Trophoblast cell (in vitro differentiated cells and primary cell): ENCODE measurements at regions not wholly inside any gene's neighbourhood (a gene's known extent, or its start where the extent isn't known, plus 50 kb on each side); places are given as distances from the start of the nearest gene placed in this dataset.
A peak's percentile ranks its signal among the peaks of the same experiment; 100 is the strongest.

Source experiments
- DNase-seq, 2 donors: peaks; one replicate each; pipeline ENCODE4 v3.0.0-alpha.2; 2016
- H2AFZ ChIP-seq: 2 replicates; pipeline ENCODE4 v1.6.1; 2013; ENCODE audit warnings: low read length, moderate library complexity, mild to moderate bottlenecking; ENCODE audit not compliant: insufficient read depth, poor library complexity
- H2AK5ac ChIP-seq: 2 replicates; pipeline ENCODE4 v1.6.1; 2013; ENCODE audit warnings: mild to moderate bottlenecking, low read length
- H2BK120ac ChIP-seq: 2 replicates; pipeline ENCODE4 v1.6.1; 2013; ENCODE audit warnings: low read length, mild to moderate bottlenecking, moderate library complexity; ENCODE audit not compliant: insufficient read depth, poor library complexity
- H2BK12ac ChIP-seq: 2 replicates; pipeline ENCODE4 v1.6.1; 2013; ENCODE audit warnings: mild to moderate bottlenecking, low read length, moderate library complexity
- H2BK5ac ChIP-seq: 2 replicates; pipeline ENCODE4 v1.6.1; 2013; ENCODE audit warnings: low read length, low read depth, moderate library complexity, mild to moderate bottlenecking; ENCODE audit not compliant: poor library complexity
- H3K14ac ChIP-seq: 2 replicates; pipeline ENCODE4 v1.6.1; 2013; ENCODE audit warnings: mild to moderate bottlenecking, low read length
- H3K18ac ChIP-seq: 2 replicates; pipeline ENCODE4 v1.6.1; 2013; ENCODE audit warnings: mild to moderate bottlenecking, low read length
- H3K23ac ChIP-seq: 2 replicates; pipeline ENCODE4 v1.6.1; 2013; ENCODE audit warnings: low read length
- H3K27ac ChIP-seq: 2 replicates; pipeline ENCODE4 v1.5.1; 2013; ENCODE audit warnings: low read depth, mild to moderate bottlenecking, inconsistent platforms, low read length, moderate library complexity
- H3K27me3 ChIP-seq: 2 replicates; pipeline ENCODE4 v1.6.1; 2013; ENCODE audit warnings: inconsistent platforms, mild to moderate bottlenecking, low read length, moderate library complexity; ENCODE audit not compliant: insufficient read depth
- H3K36me3 ChIP-seq, 2 experiments: 1 replicate in 1 of 2; 2 replicates in 1 of 2; pipeline ENCODE4 v1.6.1; 2013; ENCODE audit warnings: low read length in 2 of 2, mild to moderate bottlenecking in 2 of 2, moderate library complexity in 1 of 2; ENCODE audit not compliant: insufficient read depth in 2 of 2, control insufficient read depth in 1 of 2
- H3K4ac ChIP-seq: 2 replicates; pipeline ENCODE4 v1.6.1; 2013; ENCODE audit warnings: low read depth, mild to moderate bottlenecking, low read length, moderate library complexity
- H3K4me1 ChIP-seq, 2 experiments: 1 replicate in 1 of 2; 2 replicates in 1 of 2; pipeline ENCODE4 v1.6.1; 2013; ENCODE audit warnings: low read length in 2 of 2, mild to moderate bottlenecking in 2 of 2, moderate library complexity in 1 of 2; ENCODE audit not compliant: insufficient read depth in 2 of 2, control insufficient read depth in 1 of 2
- H3K4me2 ChIP-seq: 2 replicates; pipeline ENCODE4 v1.6.1; 2013; ENCODE audit warnings: inconsistent platforms, mild to moderate bottlenecking, low read length, moderate library complexity
- H3K4me3 ChIP-seq: 2 replicates; pipeline ENCODE4 v1.5.1; 2013; ENCODE audit warnings: mild to moderate bottlenecking, low read depth, low read length, inconsistent platforms
- H3K79me1 ChIP-seq: one replicate; pipeline ENCODE4 v1.6.1; 2013; ENCODE audit warnings: low read length
- H3K79me2 ChIP-seq: 2 replicates; pipeline ENCODE4 v1.6.1; 2013; ENCODE audit warnings: low read length, mild to moderate bottlenecking; ENCODE audit not compliant: control insufficient read depth, insufficient read depth, poor library complexity
- H3K9ac ChIP-seq: 2 replicates; pipeline ENCODE4 v1.6.1; 2013; ENCODE audit warnings: mild to moderate bottlenecking, low read length
- H3K9me3 ChIP-seq: 2 replicates; pipeline ENCODE4 v1.6.1; 2013; ENCODE audit warnings: low read depth, mild to moderate bottlenecking, control low read depth, inconsistent platforms, low read length; ENCODE audit not compliant: insufficient read depth
- H4K12ac ChIP-seq: 2 replicates; pipeline ENCODE4 v1.6.1; 2013; ENCODE audit warnings: low read depth, mild to moderate bottlenecking, low read length, moderate library complexity
- H4K8ac ChIP-seq: 2 replicates; pipeline ENCODE4 v1.6.1; 2013; ENCODE audit warnings: low read depth, mild to moderate bottlenecking, low read length, moderate library complexity
- H4K91ac ChIP-seq: one replicate; pipeline ENCODE4 v1.6.1; 2013; ENCODE audit warnings: low read depth, mild to moderate bottlenecking, low read length, moderate library complexity
- WGBS: extraction: QIAGEN DNeasy Blood & Tissue Kit; methylation state at CpG from one replicate; pipeline ENCODE4 v1.1.7; 2013; ENCODE audit warnings: missing lambda C conversion rate; ENCODE audit not compliant: insufficient read length, insufficient coverage; ENCODE audit errors: extremely low coverage; 5-methylcytosine and 5-hydroxymethylcytosine counted together

DNA sequence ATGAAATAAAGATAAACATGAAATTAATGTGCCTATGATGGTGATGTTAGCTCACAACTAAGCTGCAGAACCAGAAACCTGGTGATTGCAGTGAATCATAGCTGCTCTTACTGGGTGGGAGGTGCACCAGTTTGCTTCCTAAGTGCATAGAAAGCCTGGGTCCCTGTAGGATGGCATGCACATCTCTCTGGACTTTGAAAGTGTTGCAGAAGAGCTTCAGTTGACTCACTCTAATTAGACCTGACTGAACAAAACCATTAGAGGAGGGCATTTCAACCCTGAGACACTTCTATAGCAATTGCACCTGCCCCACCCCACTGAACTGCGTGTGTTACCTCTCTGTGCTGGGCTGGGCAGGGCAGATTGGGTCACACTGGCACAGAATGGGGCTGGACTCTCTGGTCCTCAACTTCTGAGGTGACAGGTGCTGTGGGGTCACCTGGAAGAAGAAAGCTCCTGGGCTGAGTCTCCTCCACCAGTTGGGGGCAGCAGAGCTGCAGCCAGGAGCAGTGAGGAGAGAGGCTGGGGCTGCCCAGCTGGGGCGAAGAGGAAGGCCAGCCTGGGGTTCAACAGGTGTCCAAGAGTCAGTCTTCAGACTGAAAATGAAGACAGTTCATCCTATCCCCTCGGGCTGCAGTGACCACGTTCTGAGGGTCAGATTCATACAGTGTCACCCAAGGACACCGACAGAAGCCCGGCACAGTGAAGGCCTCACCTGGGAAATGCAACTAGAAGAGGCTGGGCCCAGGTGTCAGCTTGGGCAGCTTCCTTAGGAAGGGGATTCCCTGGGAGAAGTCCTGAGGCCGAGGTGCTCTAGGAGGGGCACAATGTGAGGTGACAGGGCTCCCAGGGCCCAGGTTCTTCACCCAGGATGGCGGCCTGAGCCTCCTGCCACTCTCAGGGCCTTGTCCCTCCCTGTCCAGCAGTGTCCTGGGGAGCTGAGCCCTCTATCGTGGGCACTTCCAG, 58.1 kb downstream of the GGTLC2 start:
- no CpG with 5 or more reads among the region's 9 CpGs for WGBS

DNA sequence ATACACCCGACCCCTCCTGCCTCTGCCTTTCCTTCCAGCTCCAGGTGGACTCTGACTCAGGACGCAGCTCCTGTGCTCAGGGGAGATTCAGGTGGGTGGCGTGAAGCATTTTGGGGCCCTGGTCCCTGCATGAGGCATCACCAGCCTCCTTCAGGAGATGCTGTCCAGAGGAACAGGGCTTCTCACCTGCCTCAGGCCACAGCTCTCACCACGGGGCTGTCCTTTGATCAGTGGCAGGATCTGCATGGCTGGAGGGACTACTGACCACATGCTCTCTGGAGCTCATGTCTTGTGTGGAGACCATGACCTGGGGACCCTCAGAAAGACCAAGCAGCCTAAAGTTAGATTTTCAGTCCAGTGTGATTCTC, 58.8 kb downstream of the GGTLC2 start:
- H4K12ac ChIP-seq: no peak overlapping the region
- DNase-seq: no peak
- no peak overlapping the region for H3K23ac ChIP-seq
- H3K14ac ChIP-seq: no peak overlapping the region
- H3K4ac ChIP-seq: no peak overlapping the region
- no peaks in the 10 kb centered on the region for H3K27me3 ChIP-seq
- no peak overlapping the region for H4K8ac ChIP-seq
- H3K79me2 ChIP-seq: no peaks in the 10 kb centered on the region
- no peak overlapping the region for H2BK120ac ChIP-seq
- H2AFZ ChIP-seq: no peak overlapping the region
- H3K27ac ChIP-seq: no peak overlapping the region
- H2BK12ac ChIP-seq: no peak overlapping the region
- H3K4me1 ChIP-seq: no peaks in the 10 kb centered on the region
- H3K9ac ChIP-seq: no peak overlapping the region
- H2BK5ac ChIP-seq: no peak overlapping the region
- no peak overlapping the region for H4K91ac ChIP-seq
- H3K36me3 ChIP-seq: no peaks in the 10 kb centered on the region
- H3K4me3 ChIP-seq: no peak overlapping the region
- H3K9me3 ChIP-seq: peaks cover 9% of the 10 kb centered on the region
- H3K79me1 ChIP-seq: no peaks in the 10 kb centered on the region
- WGBS: no CpG with 5 or more reads among the region's 4 CpGs
- H3K18ac ChIP-seq: no peak overlapping the region
- no peak overlapping the region for H2AK5ac ChIP-seq
- H3K4me2 ChIP-seq: no peak overlapping the region

More for the DNA sequence above, 58.1 kb downstream of the GGTLC2 start:
- Histone ChIP-seq H3K79me2 (no peaks in the 10 kb centered on the region), H3K14ac (no peak overlapping the region), H3K4me1 (no peaks in the 10 kb centered on the region), H3K4ac (no peak overlapping the region), H3K79me1 (no peaks in the 10 kb centered on the region), H3K9ac (no peak overlapping the region), H4K91ac (no peak overlapping the region), H2BK120ac (no peak overlapping the region), H4K12ac (no peak overlapping the region), H2BK5ac (no peak overlapping the region), H3K27ac (no peak overlapping the region), H3K4me2 (no peak overlapping the region), H2AK5ac (no peak overlapping the region), H4K8ac (no peak overlapping the region), H3K18ac (no peak overlapping the region), H2BK12ac (no peak overlapping the region), H3K23ac (no peak overlapping the region), H3K27me3 (no peaks in the 10 kb centered on the region), H2AFZ (no peak overlapping the region), H3K9me3 (peaks cover 9% of the 10 kb centered on the region), H3K36me3 (no peaks in the 10 kb centered on the region), H3K4me3 (no peak overlapping the region)
- DNase-seq: no peak

GRCh38 chr22:22703715-22704114, 59.3 kb downstream of the GGTLC2 start:
- Histone ChIP-seq H3K23ac (no peak overlapping the region), H4K91ac (no peak overlapping the region), H3K9ac (no peak overlapping the region), H3K36me3 (no peaks in the 10 kb centered on the region), H3K4me2 (no peak overlapping the region), H2BK120ac (no peak overlapping the region), H2BK5ac (no peak overlapping the region), H4K12ac (no peak overlapping the region), H3K9me3 (peaks cover 6% of the 10 kb centered on the region), H3K79me2 (no peaks in the 10 kb centered on the region), H3K4ac (no peak overlapping the region), H2AK5ac (no peak overlapping the region), H2AFZ (no peak overlapping the region), H4K8ac (no peak overlapping the region), H3K27ac (no peak overlapping the region), H3K18ac (no peak overlapping the region), H2BK12ac (no peak overlapping the region), H3K79me1 (no peaks in the 10 kb centered on the region), H3K27me3 (no peaks in the 10 kb centered on the region), H3K4me1 (no peaks in the 10 kb centered on the region), H3K14ac (no peak overlapping the region), H3K4me3 (no peak overlapping the region)
- DNase-seq: no peak
- WGBS: no CpG with 5 or more reads among the region's 5 CpGs

GRCh38 chr22:22704156-22704946, 59.9 kb downstream of the GGTLC2 start:
- H4K8ac ChIP-seq: no peak overlapping the region
- H3K4me2 ChIP-seq: no peak overlapping the region
- H2BK120ac ChIP-seq: no peak overlapping the region
- H2BK5ac ChIP-seq: no peak overlapping the region
- H3K4me1 ChIP-seq: no peaks in the 10 kb centered on the region
- H2AFZ ChIP-seq: no peak overlapping the region
- no peaks in the 10 kb centered on the region for H3K79me2 ChIP-seq
- H2BK12ac ChIP-seq: no peak overlapping the region
- H4K91ac ChIP-seq: no peak overlapping the region
- H3K18ac ChIP-seq: no peak overlapping the region
- no peak overlapping the region for H3K4me3 ChIP-seq
- peaks cover 6% of the 10 kb centered on the region for H3K9me3 ChIP-seq
- WGBS: no CpG with 5 or more reads among the region's 9 CpGs
- H3K79me1 ChIP-seq: no peaks in the 10 kb centered on the region
- no peak overlapping the region for H3K4ac ChIP-seq
- no peak for DNase-seq
- H2AK5ac ChIP-seq: no peak overlapping the region
- H3K27ac ChIP-seq: no peak overlapping the region
- no peaks in the 10 kb centered on the region for H3K36me3 ChIP-seq
- H4K12ac ChIP-seq: no peak overlapping the region
- no peak overlapping the region for H3K23ac ChIP-seq
- H3K9ac ChIP-seq: peak overlapping the region; percentile 30
- H3K27me3 ChIP-seq: no peaks in the 10 kb centered on the region
- H3K14ac ChIP-seq: no peak overlapping the region
